ENCODE measurements at regions not wholly inside any gene's neighbourhood (a gene's known extent, or its start where the extent isn't known, plus 50 kb on each side); places are given as distances from the start of the nearest gene placed in this dataset.

GRCh38 chr6:168956141-168956838 lies 297.4 kb downstream of the THBS2 start:
- POLR2A ChIA-PET, result no interaction called here
- intact Hi-C loops (cut with micrococcal nuclease), result no loop called here

DNA sequence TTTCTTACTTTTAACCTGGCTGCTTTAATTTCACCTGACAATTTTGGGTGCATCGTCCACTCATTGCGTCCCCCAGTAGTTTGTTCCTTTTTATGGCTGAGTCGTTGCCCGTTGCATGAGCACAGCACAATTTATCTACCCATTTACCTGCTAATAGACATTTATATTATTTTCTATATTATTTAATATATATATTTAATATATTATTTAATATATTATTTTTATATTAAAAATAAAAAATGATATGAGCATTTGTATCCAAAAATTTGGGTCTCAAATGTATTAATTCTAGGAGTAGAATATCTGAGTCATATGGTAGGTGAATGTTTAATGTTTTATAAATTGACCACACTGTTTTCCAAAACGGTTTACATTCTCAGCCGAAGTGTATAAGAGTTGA lies 300.2 kb downstream of the THBS2 start:
- DNase-seq, result no peak
- CTCF ChIA-PET, result no interaction called here

More at GRCh38 chr6:168956141-168956838, 297.4 kb downstream of the THBS2 start:
- no peak overlapping the region for H3K4me3 Mint-ChIP-seq
- no peaks in the 10 kb centered on the region for H3K4me1 Mint-ChIP-seq (ENCODE audit: low read depth)
- H3K27ac Mint-ChIP-seq, result no peak overlapping the region
- no peaks in the 10 kb centered on the region for H3K36me3 Mint-ChIP-seq
- DNase-seq, result no peak
- no peaks in the 10 kb centered on the region for H3K9me3 Mint-ChIP-seq
- CTCF ChIA-PET, result interaction anchor here (0.7 to 1.4 kb wide), 5 partner anchors 8 to 1561 kb away, joined by 3 to 5 read pairs (median 3); no protein-coding TSS in a partner anchor
- peaks cover 12% of the 10 kb centered on the region for H3K27me3 Mint-ChIP-seq

DNA sequence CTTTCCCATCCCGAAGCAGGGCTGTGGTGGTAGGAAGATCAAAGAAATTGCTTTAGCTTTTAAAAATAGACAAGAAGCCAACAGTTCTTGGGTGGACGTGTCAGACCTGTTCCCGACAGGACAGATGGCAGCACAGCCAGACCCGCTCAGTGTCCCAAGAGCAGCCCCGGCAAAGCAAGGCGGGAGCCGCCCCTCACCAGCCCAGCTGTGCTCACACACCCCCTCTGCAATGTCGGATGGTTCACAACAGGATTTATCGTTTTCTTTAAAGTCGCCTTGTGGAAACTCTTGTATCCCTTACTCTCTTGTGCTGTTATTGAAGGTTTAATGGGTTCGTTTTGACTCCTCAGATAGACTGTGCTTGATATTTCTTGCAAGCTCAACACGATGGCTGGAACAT lies 302.4 kb downstream of the THBS2 start:
- no peak for DNase-seq
- H3K27ac Mint-ChIP-seq, result no peak overlapping the region
- ChIA-PET POLR2A (no interaction called here), CTCF (no interaction called here)
- H3K9me3 Mint-ChIP-seq, result no peaks in the 10 kb centered on the region
- no peaks in the 10 kb centered on the region for H3K36me3 Mint-ChIP-seq
- no peaks in the 10 kb centered on the region for H3K4me1 Mint-ChIP-seq (ENCODE audit: low read depth)
- peaks cover 7% of the 10 kb centered on the region for H3K27me3 Mint-ChIP-seq
- intact Hi-C loops (cut with micrococcal nuclease), result no loop called here
- H3K4me3 Mint-ChIP-seq, result no peak overlapping the region

More for the DNA sequence above, 300.2 kb downstream of the THBS2 start:
- Mint-ChIP-seq H3K36me3 (no peaks in the 10 kb centered on the region), H3K9me3 (no peaks in the 10 kb centered on the region), H3K27me3 (peaks cover 12% of the 10 kb centered on the region), H3K27ac (no peak overlapping the region), H3K4me1 (ENCODE audit: low read depth) (no peaks in the 10 kb centered on the region), H3K4me3 (no peak overlapping the region)
- POLR2A ChIA-PET, result no interaction called here
- intact Hi-C loops (cut with micrococcal nuclease), result no loop called here

DNA sequence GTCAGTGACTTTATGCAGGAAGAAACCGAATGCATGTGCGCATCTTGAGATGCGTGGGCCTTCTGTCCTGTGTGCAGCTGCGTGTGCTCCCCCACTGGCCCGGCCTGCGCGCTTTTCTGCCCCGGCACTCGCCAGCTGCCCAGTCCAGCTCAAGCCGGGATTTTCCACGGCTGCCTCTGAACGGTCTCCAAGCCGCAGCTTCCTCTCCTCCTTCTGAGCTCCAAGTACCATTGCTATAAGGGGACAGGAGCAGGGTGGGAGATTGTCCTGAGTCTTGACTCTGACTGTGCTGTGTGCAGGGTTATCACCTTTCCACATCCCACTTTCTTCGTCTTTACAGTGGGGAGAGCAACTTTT lies 302.8 kb downstream of the THBS2 start:
- H3K4me1 Mint-ChIP-seq (ENCODE audit: low read depth), result no peaks in the 10 kb centered on the region
- CTCF ChIA-PET, result no interaction called here
- no peaks in the 10 kb centered on the region for H3K9me3 Mint-ChIP-seq
- no peak overlapping the region for H3K4me3 Mint-ChIP-seq
- intact Hi-C loops (cut with micrococcal nuclease), result no loop called here
- POLR2A ChIA-PET, result no interaction called here
- H3K27me3 Mint-ChIP-seq, result peaks cover 7% of the 10 kb centered on the region
- no peak for DNase-seq
- H3K27ac Mint-ChIP-seq, result no peak overlapping the region
- no peaks in the 10 kb centered on the region for H3K36me3 Mint-ChIP-seq

- no peak overlapping the region for H3K27ac Mint-ChIP-seq
- no peaks in the 10 kb centered on the region for H3K9me3 Mint-ChIP-seq
- H3K27me3 Mint-ChIP-seq, result peaks cover 7% of the 10 kb centered on the region
- intact Hi-C loops (cut with micrococcal nuclease), result no loop called here
- no peak overlapping the region for H3K4me3 Mint-ChIP-seq
- ChIA-PET CTCF (no interaction called here), POLR2A (no interaction called here)
- DNase-seq, result no peak
- H3K36me3 Mint-ChIP-seq, result no peaks in the 10 kb centered on the region
- H3K4me1 Mint-ChIP-seq (ENCODE audit: low read depth), result no peaks in the 10 kb centered on the region
Measured at GRCh38 chr6:168949981-168950857, 303.4 kb downstream of the THBS2 start.

- H3K27me3 Mint-ChIP-seq, result peaks cover 7% of the 10 kb centered on the region
- H3K27ac Mint-ChIP-seq, result no peak overlapping the region
- H3K9me3 Mint-ChIP-seq, result no peaks in the 10 kb centered on the region
- H3K36me3 Mint-ChIP-seq, result no peaks in the 10 kb centered on the region
- DNase-seq, result no peak
- intact Hi-C loops (cut with micrococcal nuclease), result no loop called here
- H3K4me3 Mint-ChIP-seq, result no peak overlapping the region
- ChIA-PET CTCF (no interaction called here), POLR2A (no interaction called here)
- H3K4me1 Mint-ChIP-seq (ENCODE audit: low read depth), result no peaks in the 10 kb centered on the region
Measured at GRCh38 chr6:168948990-168949531, 304.6 kb downstream of the THBS2 start.

- H3K36me3 Mint-ChIP-seq, result no peaks in the 10 kb centered on the region
- no peak overlapping the region for H3K27ac Mint-ChIP-seq
- no peak overlapping the region for H3K4me3 Mint-ChIP-seq
- no peaks in the 10 kb centered on the region for H3K9me3 Mint-ChIP-seq
- no peaks in the 10 kb centered on the region for H3K4me1 Mint-ChIP-seq (ENCODE audit: low read depth)
- intact Hi-C loops (cut with micrococcal nuclease), result no loop called here
- DNase-seq, result no peak
- H3K27me3 Mint-ChIP-seq, result peaks cover 1% of the 10 kb centered on the region
- ChIA-PET CTCF (interaction anchor here (1.2 kb wide), 1 partner anchor 8 kb away, joined by 5 read pairs; no protein-coding TSS in a partner anchor), POLR2A (no interaction called here)
Measured at GRCh38 chr6:168948002-168948401, 305.6 kb downstream of the THBS2 start.

DNA sequence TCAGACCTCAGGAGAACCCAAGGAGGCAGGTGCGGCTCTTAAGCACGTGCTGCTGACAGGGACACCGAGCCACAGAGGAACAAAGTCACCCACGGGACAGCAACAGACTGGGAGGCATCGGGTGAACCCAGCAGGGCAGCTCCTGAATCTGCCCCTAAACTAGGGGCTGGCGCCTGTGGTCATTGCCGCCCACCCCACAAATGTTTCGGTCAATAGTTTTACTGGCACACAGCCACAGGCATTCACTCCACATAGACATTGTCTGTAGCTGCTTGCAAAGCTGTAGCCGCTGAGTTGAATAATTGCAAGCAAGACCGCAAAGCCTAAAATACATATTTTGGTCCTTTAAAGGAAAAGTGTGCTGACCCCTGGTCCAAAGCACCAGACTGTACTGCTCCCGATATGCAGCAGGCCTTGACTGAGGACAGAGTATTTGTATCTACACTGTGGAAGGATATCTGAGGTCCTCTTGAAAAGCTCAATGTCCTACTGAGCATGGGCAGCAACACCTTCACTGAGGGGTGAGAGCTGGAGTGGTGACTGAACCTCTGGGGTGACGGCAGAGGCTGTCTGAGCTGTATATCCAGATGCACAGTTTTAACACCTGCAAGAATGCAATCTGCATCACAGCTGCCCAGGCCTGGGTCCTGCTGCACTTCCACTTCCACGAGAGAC lies 310.3 kb downstream of the THBS2 start:
- DNase-seq, result no peak
- H3K9me3 Mint-ChIP-seq, result no peaks in the 10 kb centered on the region
- peaks cover 8% of the 10 kb centered on the region for H3K27me3 Mint-ChIP-seq
- POLR2A ChIA-PET, result interaction anchor here (0.5 kb wide), 1 partner anchor 12 kb away, joined by 3 read pairs; no protein-coding TSS in a partner anchor
- no peak overlapping the region for H3K27ac Mint-ChIP-seq
- no peaks in the 10 kb centered on the region for H3K36me3 Mint-ChIP-seq
- no peak overlapping the region for H3K4me3 Mint-ChIP-seq
- intact Hi-C loops (cut with micrococcal nuclease), result no loop called here
- H3K4me1 Mint-ChIP-seq (ENCODE audit: low read depth), result no peaks in the 10 kb centered on the region
- CTCF ChIA-PET, result no interaction called here

GRCh38 chr6:168942646-168943045 lies 311.0 kb downstream of the THBS2 start:
- intact Hi-C loops (cut with micrococcal nuclease), result no loop called here
- Mint-ChIP-seq H3K9me3 (no peaks in the 10 kb centered on the region), H3K27ac (no peak overlapping the region), H3K36me3 (no peaks in the 10 kb centered on the region), H3K4me3 (no peak overlapping the region), H3K4me1 (ENCODE audit: low read depth) (no peaks in the 10 kb centered on the region), H3K27me3 (peaks cover 10% of the 10 kb centered on the region)
- POLR2A ChIA-PET, result no interaction called here
- CTCF ChIA-PET, result no interaction called here
- no peak for DNase-seq

- Mint-ChIP-seq H3K4me3 (no peak overlapping the region), H3K36me3 (no peaks in the 10 kb centered on the region), H3K27ac (no peak overlapping the region), H3K4me1 (ENCODE audit: low read depth) (no peaks in the 10 kb centered on the region), H3K27me3 (peaks cover 16% of the 10 kb centered on the region), H3K9me3 (no peaks in the 10 kb centered on the region)
- intact Hi-C loops (cut with micrococcal nuclease), result no loop called here
- CTCF ChIA-PET, result no interaction called here
- POLR2A ChIA-PET, result no interaction called here
- no peak for DNase-seq
Measured at GRCh38 chr6:168941036-168941435, 312.6 kb downstream of the THBS2 start.

- H3K4me1 Mint-ChIP-seq (ENCODE audit: low read depth), result no peaks in the 10 kb centered on the region
- intact Hi-C loops (cut with micrococcal nuclease), result no loop called here
- ChIA-PET POLR2A (no interaction called here), CTCF (no interaction called here)
- H3K27ac Mint-ChIP-seq, result no peak overlapping the region
- no peaks in the 10 kb centered on the region for H3K9me3 Mint-ChIP-seq
- DNase-seq, result no peak
- H3K27me3 Mint-ChIP-seq, result peaks cover 21% of the 10 kb centered on the region
- H3K36me3 Mint-ChIP-seq, result no peaks in the 10 kb centered on the region
- no peak overlapping the region for H3K4me3 Mint-ChIP-seq
Measured at GRCh38 chr6:168939796-168940195, 313.9 kb downstream of the THBS2 start.

DNA sequence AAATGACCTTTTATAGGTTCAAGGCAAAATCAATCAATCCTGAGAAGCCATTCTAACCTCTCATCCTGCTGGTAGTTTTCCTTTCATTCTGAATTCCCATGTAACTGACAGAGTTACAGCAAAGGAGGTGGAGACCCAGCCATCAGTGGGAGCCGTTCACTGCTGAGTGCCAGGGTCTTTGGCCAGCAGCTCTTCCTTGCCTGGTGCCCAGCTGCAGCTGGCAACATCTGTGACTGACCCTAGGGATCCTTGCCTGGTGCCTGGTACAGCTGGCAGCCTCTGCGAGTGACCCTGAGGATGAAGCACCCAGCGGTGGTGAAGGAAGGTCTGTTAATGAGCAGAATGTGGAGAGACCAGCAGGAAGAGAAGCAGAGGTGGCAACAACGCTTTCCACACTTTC lies 314.6 kb downstream of the THBS2 start:
- no peak for DNase-seq
- Mint-ChIP-seq H3K9me3 (no peaks in the 10 kb centered on the region), H3K27ac (no peak overlapping the region), H3K27me3 (peaks cover 25% of the 10 kb centered on the region), H3K36me3 (no peaks in the 10 kb centered on the region), H3K4me1 (ENCODE audit: low read depth) (no peaks in the 10 kb centered on the region), H3K4me3 (no peak overlapping the region)
- ChIA-PET POLR2A (no interaction called here), CTCF (no interaction called here)
- intact Hi-C loops (cut with micrococcal nuclease), result no loop called here

Data from activated CD4-positive, alpha-beta memory T cell treated with anti-CD3 and anti-CD28 coated beads for 36 hours (primary cell).